Lung (tissue), 11 donors: ENCODE measurements at regions not wholly inside any gene's neighbourhood (a gene's known extent, or its start where the extent isn't known, plus 50 kb on each side); places are given as distances from the start of the nearest gene placed in this dataset.

ENCODE experiments used
- ATAC-seq: fragments of 200-7000 bp; cut with Tn5 transposase; one replicate; pipeline ENCODE4 v1.9.1; 2020; ENCODE audit warnings: moderate number of reproducible peaks; ENCODE audit not compliant: insufficient read depth, low FRiP score
- DNase-seq, 3 donors: peaks; one replicate each; pipeline ENCODE4 v3.0.0-alpha.2; 2013 to 2017
- H3K27ac ChIP-seq, 2 donors: one replicate each; pipeline ENCODE4 v1.5.1; 2013; ENCODE audit warnings: mild to moderate bottlenecking in 2 of 2, moderate library complexity in 2 of 2, control low read depth in 1 of 2, inconsistent platforms in 1 of 2, low read depth in 1 of 2, low read length in 1 of 2
- H3K27me3 ChIP-seq, 3 donors: one replicate each; pipeline ENCODE4 v1.5.1; 2013; ENCODE audit warnings: low read length in 2 of 3; ENCODE audit not compliant: control insufficient read depth in 3 of 3, insufficient read depth in 3 of 3
- H3K36me3 ChIP-seq, 4 donors: one replicate each; pipeline ENCODE4 v1.5.1; 2013; ENCODE audit warnings: low read length in 4 of 4, mild to moderate bottlenecking in 1 of 4, moderate library complexity in 1 of 4; ENCODE audit not compliant: control insufficient read depth in 4 of 4, insufficient read depth in 4 of 4
- H3K4me1 ChIP-seq, 5 donors: one replicate each; pipeline ENCODE4 v1.5.1; 2013; ENCODE audit warnings: low read length in 5 of 5, mild to moderate bottlenecking in 2 of 5, moderate library complexity in 1 of 5; ENCODE audit not compliant: control insufficient read depth in 5 of 5, insufficient read depth in 5 of 5
- H3K4me3 ChIP-seq: one replicate; pipeline ENCODE4 v1.5.1; 2013; ENCODE audit warnings: mild to moderate bottlenecking, control low read depth, moderate library complexity
- H3K9ac ChIP-seq, 2 donors: one replicate each; pipeline ENCODE4 v1.5.1; 2013; ENCODE audit warnings: low read length in 2 of 2, control low read depth in 1 of 2; ENCODE audit not compliant: insufficient read depth in 1 of 2
- H3K9me3 ChIP-seq, 4 donors: one replicate each; pipeline ENCODE4 v1.5.1; 2013; ENCODE audit warnings: low read length in 3 of 4, mild to moderate bottlenecking in 1 of 4, moderate library complexity in 1 of 4; ENCODE audit not compliant: control insufficient read depth in 4 of 4, insufficient read depth in 3 of 4
- CTCF ChIP-seq: IDR thresholded peaks from 2 replicates; pipeline ENCODE4 v1.5.1; 2012; ENCODE audit warnings: mild to moderate bottlenecking; ENCODE audit errors: control extremely low read depth, extremely low read depth
- WGBS, 2 donors: extraction: QIAGEN DNeasy Blood & Tissue Kit; methylation state at CpG; one replicate each; pipeline ENCODE4 v1.1.7; 2013; 5-methylcytosine and 5-hydroxymethylcytosine counted together
- donor health status: control.
- donor health status: control.
- donor health status: Bipolar disorder and iron deficiency.
- donor health status: healthy.
- donor health status: DM: yes; HTN: yes; CAD: no.

GRCh38 chr2:19576411-19576810 lies 218.0 kb upstream of the OSR1 start:
- ATAC-seq, result no peak
- 57 to 58% methylated on average over 3 of the region's 3 CpGs for WGBS, 2 donors

GRCh38 chr2:19575641-19576040 lies 217.2 kb upstream of the OSR1 start:
- DNase-seq (no peak), ATAC-seq (no peak)
- Histone ChIP-seq H3K4me1 (peaks cover 3 to 31% (median 10%) of the 10 kb centered on the region in 5 donors), H3K36me3 (no peaks in the 10 kb centered on the region), H3K9me3 (no peaks in the 10 kb centered on the region), H3K27me3 (no peaks in the 10 kb centered on the region), H3K9ac (no peak overlapping the region), H3K27ac (no peak overlapping the region), H3K4me3 (no peak overlapping the region)
- TF ChIP-seq CTCF, result no peak

More at GRCh38 chr2:19576411-19576810, 218.0 kb upstream of the OSR1 start:
- Histone ChIP-seq H3K9ac (no peak overlapping the region), H3K27me3 (no peaks in the 10 kb centered on the region), H3K4me1 (peaks cover 3 to 31% (median 10%) of the 10 kb centered on the region in 5 donors), H3K27ac (no peak overlapping the region), H3K9me3 (no peaks in the 10 kb centered on the region), H3K4me3 (no peak overlapping the region), H3K36me3 (no peaks in the 10 kb centered on the region)
- DNase-seq, result no peak
- TF ChIP-seq CTCF, result no peak

- DNase-seq, result peak; percentile 73 to 83 (median 80)
- no peaks in the 10 kb centered on the region for H3K9me3 ChIP-seq
- WGBS, 2 donors, result 41 to 46% methylated on average over 5 of the region's 5 CpGs
- H3K27me3 ChIP-seq, result no peaks in the 10 kb centered on the region
- H3K9ac ChIP-seq, result no peak overlapping the region
- ATAC-seq, result no peak
- no peaks in the 10 kb centered on the region for H3K36me3 ChIP-seq
- no peak overlapping the region for H3K4me3 ChIP-seq
- peaks cover 3 to 31% (median 10%) of the 10 kb centered on the region in 5 donors for H3K4me1 ChIP-seq
- no peak for TF ChIP-seq CTCF
- H3K27ac ChIP-seq, result peak overlapping the region in 1 of 2 donors; percentile 33
Measured at GRCh38 chr2:19574778-19575260, 216.4 kb upstream of the OSR1 start.

- Histone ChIP-seq H3K27ac (no peak overlapping the region), H3K27me3 (no peaks in the 10 kb centered on the region), H3K9me3 (no peaks in the 10 kb centered on the region), H3K9ac (no peak overlapping the region), H3K4me1 (peaks cover 0 to 35% (median 10%) of the 10 kb centered on the region in 5 donors), H3K4me3 (no peak overlapping the region), H3K36me3 (no peaks in the 10 kb centered on the region)
- WGBS, 2 donors, result 94 to 97% methylated on average over 1 of the region's 1 CpG
- no peak for TF ChIP-seq CTCF
- ATAC-seq, result no peak
- DNase-seq, result no peak
Measured at GRCh38 chr2:19573784-19574183, 215.4 kb upstream of the OSR1 start.
